B cell (primary cell): ENCODE measurements at regions not wholly inside any gene's neighbourhood (a gene's known extent, or its start where the extent isn't known, plus 50 kb on each side); places are given as distances from the start of the nearest gene placed in this dataset.
A peak's percentile ranks its signal among the peaks of the same experiment; 100 is the strongest.

ENCODE experiments used
- ATAC-seq: fragments of 200-7000 bp; cut with Tn5 transposase; one replicate; pipeline ENCODE4 v1.10.0; 2021; ENCODE audit warnings: low read depth, mild to moderate bottlenecking, moderate number of reproducible peaks, moderate library complexity
- CTCF ChIA-PET: fragments of 350-600 bp; sonication (Branson Sonifier 250); formaldehyde crosslinking; loops from one replicate; lab custom pipeline; 2021; ENCODE audit warnings: antibody characterized with exemption, inconsistent platforms; lab: Charles Lee
- POLR2A ChIA-PET: fragments of 350-600 bp; sonication (Branson Sonifier 250); formaldehyde crosslinking; loops from one replicate; lab custom pipeline; 2021; ENCODE audit warnings: antibody characterized with exemption; lab: Charles Lee
- DNase-seq: peaks from one replicate; pipeline ENCODE4 v3.0.0; 2013
- H2AFZ ChIP-seq: 2 replicates; pipeline ENCODE4 v1.6.1; 2012; ENCODE audit warnings: mild to moderate bottlenecking, low read depth, low read length; ENCODE audit not compliant: insufficient read depth, poor library complexity, severe bottlenecking
- H3K27ac ChIP-seq, 2 donors: 1 replicate in 1 of 2; 2 replicates in 1 of 2; pipeline ENCODE4 v1.5.1; 2012 to 2013; ENCODE audit warnings: low read length in 2 of 2, mild to moderate bottlenecking in 2 of 2, moderate library complexity in 1 of 2
- H3K27me3 ChIP-seq, 4 experiments: fragments of 200-600 bp in 1 of 4; sonication (generic) in 1 of 4; replicated peaks in 1 of 4; 1 replicate in 2 of 4; 2 replicates in 2 of 4; pipeline versions ENCODE4 v1.6.1 to v1.7.0; 2013 to 2016; ENCODE audit warnings: low read length in 3 of 4, mild to moderate bottlenecking in 2 of 4, mixed read lengths in 1 of 4, moderate library complexity in 1 of 4; ENCODE audit not compliant: insufficient read depth in 4 of 4, control insufficient read depth in 3 of 4; ENCODE audit errors: control extremely low read depth in 1 of 4
- H3K36me3 ChIP-seq, 2 experiments: replicated peaks in 1 of 2; 1 replicate in 1 of 2; 2 replicates in 1 of 2; pipeline versions ENCODE4 v1.6.1 to v1.7.1; 2013; ENCODE audit warnings: low read length in 1 of 2; ENCODE audit not compliant: insufficient read depth in 2 of 2, control insufficient read depth in 1 of 2; ENCODE audit errors: control extremely low read depth in 1 of 2, extremely low read depth in 1 of 2
- H3K4me1 ChIP-seq, 2 donors: fragments of 200-600 bp in 1 of 2; sonication (generic) in 1 of 2; 1 replicate in 1 of 2; 2 replicates in 1 of 2; pipeline versions ENCODE4 v1.5.1 to v1.6.1; 2013 to 2017; ENCODE audit warnings: low read length in 2 of 2; ENCODE audit not compliant: control insufficient read depth in 2 of 2, insufficient read depth in 2 of 2
- H3K4me2 ChIP-seq: replicated peaks from 2 replicates; pipeline ENCODE3; 2012; ENCODE audit warnings: mild to moderate bottlenecking, low read depth, low read length; ENCODE audit not compliant: poor library complexity, severe bottlenecking
- H3K4me3 ChIP-seq, 5 experiments: fragments of 200-600 bp in 1 of 5; sonication (generic) in 1 of 5; 1 replicate in 3 of 5; 2 replicates in 2 of 5; pipeline versions ENCODE4 v1.5.1 to v1.7.0; 2011 to 2016; ENCODE audit warnings: low read length in 4 of 5, mild to moderate bottlenecking in 4 of 5, low read depth in 2 of 5, control low read depth in 1 of 5, moderate library complexity in 1 of 5; ENCODE audit not compliant: insufficient read depth in 1 of 5; ENCODE audit errors: control extremely low read depth in 1 of 5, extremely low read depth in 1 of 5
- H3K79me2 ChIP-seq: fragments of 200-600 bp; sonication (generic); one replicate; pipeline ENCODE4 v1.6.0; 2016; ENCODE audit warnings: low read length; ENCODE audit not compliant: control insufficient read depth, insufficient read depth
- H3K9ac ChIP-seq: fragments of 200-600 bp; sonication (generic); 2 replicates; pipeline ENCODE4 v1.6.1; 2017; ENCODE audit warnings: mild to moderate bottlenecking, low read length, moderate library complexity
- H3K9me3 ChIP-seq, 3 donors: one replicate each; pipeline versions ENCODE4 v1.6.1 to v1.7.1; 2013; ENCODE audit warnings: low read length in 2 of 3; ENCODE audit not compliant: control insufficient read depth in 2 of 3, insufficient read depth in 1 of 3; ENCODE audit errors: control extremely low read depth in 1 of 3
- H4K20me1 ChIP-seq: 2 replicates; pipeline ENCODE4 v1.6.0; 2012; ENCODE audit warnings: mild to moderate bottlenecking, low read length; ENCODE audit not compliant: insufficient read depth, control insufficient read depth, poor library complexity, severe bottlenecking
- H3K27ac Mint-ChIP-seq: one replicate; pipeline ENCODE4 v1.8.0; 2021; ENCODE audit warnings: mixed read lengths
- H3K27me3 Mint-ChIP-seq: one replicate; pipeline ENCODE4 v1.8.0; 2021; ENCODE audit warnings: mixed read lengths
- H3K4me1 Mint-ChIP-seq: one replicate; pipeline ENCODE4 v1.8.0; 2021; ENCODE audit warnings: mixed read lengths
- H3K4me3 Mint-ChIP-seq: one replicate; pipeline ENCODE4 v1.8.0; 2021; ENCODE audit warnings: mixed read lengths
- H3K9me3 Mint-ChIP-seq: one replicate; pipeline ENCODE4 v1.8.0; 2022; ENCODE audit warnings: mixed read lengths; ENCODE audit not compliant: insufficient read depth
- CTCF ChIP-seq: fragments of 200-600 bp; IDR thresholded peaks from one replicate; pipeline ENCODE4 v1.8.0; 2022; ENCODE audit warnings: antibody characterized with exemption, mild to moderate bottlenecking
- EZH2 ChIP-seq: IDR thresholded peaks from 2 replicates; pipeline ENCODE4 v1.6.1; 2012; ENCODE audit warnings: borderline replicate concordance, low read depth, mild to moderate bottlenecking, moderate library complexity, low read length; ENCODE audit not compliant: insufficient read depth, poor library complexity, severe bottlenecking
- WGBS: methylation state at CpG from one replicate; pipeline ENCODE4 v1.1.5; 2013; ENCODE audit warnings: missing lambda C conversion rate; ENCODE audit not compliant: insufficient coverage; 5-methylcytosine and 5-hydroxymethylcytosine counted together
- intact Hi-C: fragments of 100-400 bp; cut with micrococcal nuclease; formaldehyde crosslinking; loops from one replicate; pipeline ENCODE4 v1.10.0; 2022

GRCh38 chr3:31232055-31233025 is 300.4 kb upstream of the STT3B start:
- intact Hi-C loops = no loop called here
- Mint-ChIP-seq H3K9me3 (no peaks in the 10 kb centered on the region), H3K27ac (peak overlapping the region; percentile 75), H3K4me1 (peaks cover 49% of the 10 kb centered on the region), H3K4me3 (peak overlapping the region; percentile 52), H3K27me3 (peaks cover 12% of the 10 kb centered on the region)
- TF ChIP-seq EZH2 = no peak
- TF ChIP-seq CTCF = no peak
- Histone ChIP-seq H3K4me3 (no peak overlapping the region), H3K36me3 (no peaks in the 10 kb centered on the region), H3K79me2 (no peaks in the 10 kb centered on the region), H3K27me3 (peaks cover 0 to 5% (median 0%) of the 10 kb centered on the region in 4 experiments), H4K20me1 (no peaks in the 10 kb centered on the region), H2AFZ (peak overlapping the region; percentile 26), H3K9me3 (peaks cover 0 to 4% (median 0%) of the 10 kb centered on the region in 3 donors), H3K4me1 (peaks cover 50 to 58% of the 10 kb centered on the region in 2 donors), H3K4me2 (peak overlapping the region; percentile 55), H3K9ac (no peak overlapping the region), H3K27ac (peak overlapping the region in 1 of 2 donors; percentile 39)
- DNase-seq (peak; percentile 58), ATAC-seq (peak; percentile 20)
- POLR2A ChIA-PET = no interaction called here
- CTCF ChIA-PET = interaction anchor here (1.2 kb wide), 1 partner anchor 9 kb away, joined by 5 read pairs; no protein-coding TSS in a partner anchor
- 39% methylated on average over 6 of the region's 12 CpGs for WGBS

- no peak overlapping the region for H3K27ac Mint-ChIP-seq
- POLR2A ChIA-PET = no interaction called here
- Histone ChIP-seq H3K4me1 (peaks cover 36 to 41% of the 10 kb centered on the region in 2 donors), H3K27me3 (peaks cover 0 to 5% (median 0%) of the 10 kb centered on the region in 4 experiments), H3K79me2 (no peaks in the 10 kb centered on the region), H2AFZ (no peak overlapping the region), H3K4me2 (no peak overlapping the region), H4K20me1 (no peaks in the 10 kb centered on the region), H3K4me3 (no peak overlapping the region), H3K9ac (no peak overlapping the region), H3K36me3 (no peaks in the 10 kb centered on the region), H3K9me3 (no peaks in the 10 kb centered on the region), H3K27ac (no peak overlapping the region)
- WGBS = 90% methylated on average over 6 of the region's 6 CpGs
- H3K4me1 Mint-ChIP-seq = peaks cover 37% of the 10 kb centered on the region
- CTCF ChIA-PET = no interaction called here
- H3K9me3 Mint-ChIP-seq = no peaks in the 10 kb centered on the region
- TF ChIP-seq EZH2 = no peak
- TF ChIP-seq CTCF = no peak
- DNase-seq (no peak), ATAC-seq (no peak)
- no peak overlapping the region for H3K4me3 Mint-ChIP-seq
- intact Hi-C loops = no loop called here
- H3K27me3 Mint-ChIP-seq = peaks cover 14% of the 10 kb centered on the region
These were observed 298.6 kb upstream of the STT3B start for GRCh38 chr3:31234145-31234544.
